HCT116 (cell line): ENCODE measurements at regions not wholly inside any gene's neighbourhood (a gene's known extent, or its start where the extent isn't known, plus 50 kb on each side); places are given as distances from the start of the nearest gene placed in this dataset.

Experiments used
- CTCF ChIP-seq, 3 experiments: fragments of 200-600 bp in 1 of 3; sonication (generic) in 1 of 3; IDR thresholded peaks in 2 of 3; conservative IDR thresholded peaks in 1 of 3; 2 replicates each; pipeline ENCODE4 v1.5.1; 2012 to 2017; ENCODE audit warnings: low read depth in 2 of 3, low read length in 2 of 3, antibody characterized with exemption in 1 of 3, borderline replicate concordance in 1 of 3, control low read depth in 1 of 3, mild to moderate bottlenecking in 1 of 3, mixed read lengths in 1 of 3, mixed run types in 1 of 3, moderate library complexity in 1 of 3; ENCODE audit not compliant: insufficient read depth in 1 of 3
- RAD21 ChIP-seq: IDR thresholded peaks from 2 replicates; pipeline ENCODE4 v1.6.1; 2012; ENCODE audit warnings: low read depth, mild to moderate bottlenecking

- no peak for TF ChIP-seq RAD21
- no peak for TF ChIP-seq CTCF (IDR thresholded peaks at IDR 0.05 in 2 of 3, conservative IDR thresholded peaks at IDR 0.05 in 1 of 3; ENCODE audit: borderline replicate concordance in 1 of 3, insufficient read depth in 1 of 3, low read depth in 2 of 3, low read length in 2 of 3)
Measured at GRCh38 chr7:36035186-36035585, 117.9 kb upstream of the EEPD1 start.
